GM19452 (cell line): ENCODE measurements at regions not wholly inside any gene's neighbourhood (a gene's known extent, or its start where the extent isn't known, plus 50 kb on each side); places are given as distances from the start of the nearest gene placed in this dataset.
"Not testable (repeated sequence)": the region's sequence is repeated elsewhere in the genome, so short reads cannot be mapped to it uniquely, and the experiment has no call there.

Source experiments
- ATAC-seq: cut with Tn5 transposase; IDR thresholded peaks from one replicate; pipeline ENCODE4 v1.9.1; 2021; ENCODE audit not compliant: unreplicated experiment

DNA sequence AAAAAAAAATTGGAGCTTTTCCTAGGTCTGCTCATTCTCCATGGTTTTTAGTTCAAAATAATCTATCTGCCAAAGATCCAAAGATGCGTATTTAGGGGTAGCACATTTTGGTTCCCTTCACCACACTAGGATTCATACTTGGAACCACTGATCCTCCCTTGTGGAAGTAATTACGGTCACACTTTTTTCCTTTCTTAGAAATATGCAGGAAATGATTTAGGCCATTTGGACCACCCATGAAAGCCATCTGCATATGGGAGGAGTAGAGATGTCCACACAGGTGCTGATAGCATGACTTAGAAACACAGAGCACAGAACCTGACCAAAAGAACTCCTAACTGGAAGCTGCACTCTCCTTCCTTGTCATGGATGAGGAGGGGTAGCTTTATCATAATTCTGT is 105.9 kb upstream of the RAI14 start:
- ATAC-seq: no peak

GRCh38 chr5:34550964-34551363 is 105.2 kb upstream of the RAI14 start:
- ATAC-seq: no peak

GRCh38 chr5:34551911-34552433 is 104.2 kb upstream of the RAI14 start:
- no peak for ATAC-seq

- ATAC-seq: no peak
Observed at GRCh38 chr5:34552686-34553085, 103.4 kb upstream of the RAI14 start.

DNA sequence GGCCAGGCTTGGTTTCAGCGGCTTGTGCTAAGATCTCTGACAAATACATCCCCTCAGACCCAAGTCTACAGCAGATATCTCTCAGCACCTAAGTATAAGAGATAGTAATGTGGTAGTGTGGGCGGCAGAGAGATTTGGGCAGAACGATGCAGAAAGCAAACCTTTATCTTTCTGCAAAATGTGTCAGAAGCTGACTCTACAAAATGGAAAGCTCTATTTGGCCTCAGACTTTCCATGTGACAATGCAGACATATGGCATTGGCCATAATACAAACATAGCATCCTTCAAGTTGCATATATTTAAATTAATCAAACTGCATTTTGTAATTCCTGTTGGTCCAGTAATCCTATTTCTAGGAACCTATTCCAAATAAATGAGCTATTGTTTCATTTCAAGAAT is 102.5 kb upstream of the RAI14 start:
- no peak for ATAC-seq

DNA sequence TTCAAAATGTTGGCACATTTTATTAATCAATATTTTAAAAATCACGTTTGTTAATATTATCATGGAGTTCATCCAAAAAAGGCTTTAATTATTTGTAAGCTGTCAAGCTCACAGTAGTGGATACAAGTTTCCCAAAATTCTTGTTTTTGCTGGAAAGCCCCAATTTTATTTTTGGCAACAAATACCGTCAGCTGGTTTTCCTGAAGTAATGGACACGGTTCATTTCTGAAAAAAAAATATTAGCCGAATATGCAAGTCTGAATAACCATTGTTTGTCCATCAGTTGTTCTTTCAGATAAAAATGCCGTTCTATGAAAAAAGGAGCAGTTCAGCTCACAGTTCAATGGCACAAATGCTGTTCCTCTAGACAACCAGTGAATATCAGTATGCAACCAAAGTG is 101.5 kb upstream of the RAI14 start:
- ATAC-seq: no peak

GRCh38 chr5:34555699-34556508 is 100.2 kb upstream of the RAI14 start:
- no peak for ATAC-seq

DNA sequence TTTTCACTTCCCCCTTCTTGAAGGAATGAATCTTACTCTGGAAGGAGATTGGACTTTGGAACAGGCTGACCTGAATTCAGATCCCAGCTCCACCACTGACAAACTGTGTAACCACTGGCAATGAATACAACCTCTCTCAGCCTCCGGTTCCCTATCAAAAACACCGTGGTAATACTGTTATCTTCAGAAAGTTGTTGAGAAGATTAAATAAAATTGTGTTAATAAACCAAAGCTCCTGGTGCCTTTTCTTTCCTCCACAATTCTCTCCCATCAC is 99.7 kb upstream of the RAI14 start:
- ATAC-seq: no peak

DNA sequence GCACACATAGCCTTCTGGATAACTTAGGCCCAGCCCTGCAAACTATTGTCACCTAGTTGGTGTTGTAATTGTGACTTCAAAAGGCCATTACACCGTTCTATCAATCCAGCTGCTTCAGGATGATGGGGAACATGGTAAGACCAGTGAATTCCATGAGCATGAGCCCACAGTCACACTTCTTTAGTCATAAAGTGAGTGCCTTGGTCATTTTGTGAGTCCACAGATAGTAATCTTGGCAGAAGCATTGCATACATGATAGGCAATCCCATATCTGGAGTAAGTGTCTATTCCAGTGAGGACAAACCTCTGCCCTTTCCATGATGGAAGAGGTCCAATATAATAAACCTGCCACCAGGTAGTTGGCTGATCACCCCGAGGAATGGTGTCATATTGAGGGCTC is 94.5 kb upstream of the RAI14 start:
- not testable (repeated sequence) for ATAC-seq

GRCh38 chr5:34562791-34563190 is 93.3 kb upstream of the RAI14 start:
- ATAC-seq: no peak

DNA sequence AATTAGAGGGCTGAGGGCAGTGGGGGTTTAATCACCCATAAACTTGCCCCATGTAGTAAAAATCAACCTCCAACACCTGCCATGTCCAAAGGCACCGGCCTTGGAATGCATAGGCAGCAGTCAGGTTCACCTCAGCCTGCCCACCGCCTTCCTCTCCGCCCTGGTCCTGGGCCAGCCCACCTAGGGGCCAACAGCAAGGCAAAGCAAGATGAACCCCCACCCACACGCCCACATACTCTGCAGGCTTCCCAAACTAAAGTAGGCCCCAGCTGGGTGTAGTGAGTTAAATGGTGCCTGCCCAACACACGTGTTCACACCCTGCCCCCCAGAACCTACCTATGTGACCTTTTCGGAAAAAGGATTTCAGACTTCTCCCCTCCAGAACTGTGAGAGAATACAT is 92.9 kb upstream of the RAI14 start:
- no peak for ATAC-seq

- no peak for ATAC-seq
Observed at GRCh38 chr5:34563931-34564709, 92.0 kb upstream of the RAI14 start.

GRCh38 chr5:34564710-34565235 is 91.4 kb upstream of the RAI14 start:
- no peak for ATAC-seq

- ATAC-seq: no peak
Observed at GRCh38 chr5:34570143-34570542, 86.0 kb upstream of the RAI14 start.

DNA sequence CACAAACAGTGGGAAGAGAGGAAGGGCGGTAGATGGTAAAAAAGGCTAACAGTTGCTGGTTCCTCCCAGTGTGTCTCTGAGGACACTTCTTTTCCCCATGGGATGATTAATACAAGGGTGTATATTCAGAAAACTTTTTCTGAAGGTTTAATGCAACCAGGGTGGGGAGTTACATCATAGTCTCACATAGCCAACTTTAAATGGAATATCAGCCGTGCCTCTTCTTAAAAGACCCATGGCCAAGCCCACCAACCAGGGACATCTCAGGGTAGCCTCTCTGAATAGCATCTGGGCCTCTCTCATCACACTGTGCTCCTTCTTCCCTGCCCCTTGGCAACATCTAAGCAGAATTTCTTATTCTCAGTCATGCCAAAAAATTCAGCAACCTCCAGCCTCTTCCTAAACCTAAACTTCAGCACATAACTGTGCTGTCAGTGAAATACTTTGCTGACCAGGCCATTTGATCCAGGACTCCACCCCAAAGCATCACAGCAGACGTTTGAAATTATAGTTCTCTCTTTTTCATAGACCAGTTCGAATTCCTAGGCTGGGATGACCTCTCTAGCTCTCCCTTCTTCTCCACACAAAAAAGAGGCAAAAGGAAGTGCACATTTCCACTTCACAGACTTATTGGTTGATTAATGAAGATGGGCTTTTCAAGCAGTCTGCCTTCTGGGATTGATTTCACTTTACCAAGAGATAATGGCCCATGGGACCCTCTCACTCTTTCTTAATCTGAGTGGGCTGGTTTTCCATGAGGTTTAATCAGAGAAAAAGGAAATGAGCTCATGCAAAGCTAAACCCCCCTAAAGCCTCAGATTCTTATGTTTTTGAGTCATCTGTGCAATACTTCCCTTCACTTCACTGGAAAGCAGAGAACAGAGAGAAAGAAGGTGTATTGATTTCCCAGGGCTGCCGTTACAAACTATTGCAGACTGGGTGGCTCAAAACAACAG is 85.1 kb upstream of the RAI14 start:
- no peak for ATAC-seq

DNA sequence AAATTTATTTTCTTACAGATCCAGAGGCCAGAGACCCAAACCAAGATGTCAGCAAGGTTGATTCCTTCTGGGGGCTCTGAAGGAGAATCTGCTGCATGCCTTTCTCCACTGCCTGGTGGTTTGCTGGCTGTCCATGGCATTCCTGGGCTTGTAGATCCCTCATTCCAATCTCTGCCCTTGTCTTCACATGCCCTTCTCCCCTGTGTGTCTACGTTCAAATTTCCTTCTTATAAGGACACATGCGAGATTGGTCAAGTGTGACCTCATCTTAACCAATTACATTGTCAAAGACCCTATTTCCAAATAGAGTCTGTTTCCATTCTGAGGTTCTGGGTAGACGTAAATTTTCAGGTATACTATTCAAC is 84.5 kb upstream of the RAI14 start:
- ATAC-seq: no peak

DNA sequence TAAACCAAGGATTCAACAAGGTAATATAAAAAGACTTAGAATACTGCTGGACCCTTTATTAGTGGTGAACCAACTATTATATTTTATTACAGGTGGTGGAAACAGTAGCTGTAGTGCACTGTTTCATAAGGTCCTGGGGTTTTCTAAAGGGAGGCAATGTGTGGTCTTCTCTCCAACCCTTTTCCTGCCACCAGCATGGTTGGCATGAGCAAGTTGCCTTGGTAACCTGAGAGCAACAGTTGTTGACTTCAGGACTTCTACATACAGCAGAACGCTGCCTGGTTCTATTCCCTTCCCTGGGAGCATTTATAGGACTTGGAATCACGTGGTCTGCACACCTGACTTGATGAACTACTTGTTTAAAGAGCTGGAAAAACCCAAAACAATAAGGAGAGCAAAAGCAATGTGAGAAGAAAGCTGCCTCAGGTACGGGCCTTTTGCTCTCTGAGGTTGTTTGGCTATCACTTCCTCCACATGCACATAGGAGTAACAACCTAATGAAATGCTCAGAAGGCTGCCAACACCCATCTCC is 81.1 kb upstream of the RAI14 start:
- ATAC-seq: no peak

- ATAC-seq: no peak
Observed at GRCh38 chr5:34576891-34577666, 79.0 kb upstream of the RAI14 start.

DNA sequence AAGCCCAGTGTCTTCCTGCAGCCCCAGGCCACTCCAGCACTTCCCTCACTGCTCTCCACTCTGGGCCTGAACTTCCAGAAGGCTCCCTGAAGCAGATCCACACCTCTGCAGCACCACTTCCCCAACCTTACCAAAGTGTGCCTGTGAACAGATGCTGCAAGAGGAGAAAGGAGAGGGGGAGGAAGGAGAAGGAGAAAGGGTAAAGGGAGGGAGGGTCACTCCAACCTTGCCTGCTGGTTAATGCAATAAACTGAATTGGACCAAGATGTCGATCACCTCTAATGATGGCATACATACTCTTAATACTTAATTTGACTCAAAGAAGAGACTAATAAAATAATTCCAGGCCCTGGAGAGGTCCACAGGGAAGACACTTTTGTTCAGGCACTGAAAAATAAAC is 77.2 kb upstream of the RAI14 start:
- no peak for ATAC-seq

DNA sequence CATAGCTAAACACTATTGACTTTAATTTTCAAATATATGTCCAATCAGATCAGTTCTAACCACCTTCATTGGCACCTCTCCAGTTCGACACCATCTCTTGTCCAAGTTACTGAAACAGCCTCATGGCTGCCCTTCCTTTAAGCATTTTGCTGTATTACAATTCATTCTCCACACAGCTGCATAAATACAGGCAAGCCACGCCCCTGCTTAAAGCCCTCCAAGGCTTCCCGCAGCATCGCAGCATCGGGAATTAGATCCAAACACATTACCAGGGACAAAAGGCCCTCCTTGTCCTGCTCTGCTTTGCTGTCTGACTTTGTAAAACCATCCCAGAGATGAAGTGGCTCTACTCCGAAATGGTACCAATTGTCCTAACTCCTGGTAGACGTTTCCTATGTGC is 75.1 kb upstream of the RAI14 start:
- no peak for ATAC-seq
